ENCODE measurements at regions not wholly inside any gene's neighbourhood (a gene's known extent, or its start where the extent isn't known, plus 50 kb on each side); places are given as distances from the start of the nearest gene placed in this dataset.

- TF ChIP-seq, protein P1, sequence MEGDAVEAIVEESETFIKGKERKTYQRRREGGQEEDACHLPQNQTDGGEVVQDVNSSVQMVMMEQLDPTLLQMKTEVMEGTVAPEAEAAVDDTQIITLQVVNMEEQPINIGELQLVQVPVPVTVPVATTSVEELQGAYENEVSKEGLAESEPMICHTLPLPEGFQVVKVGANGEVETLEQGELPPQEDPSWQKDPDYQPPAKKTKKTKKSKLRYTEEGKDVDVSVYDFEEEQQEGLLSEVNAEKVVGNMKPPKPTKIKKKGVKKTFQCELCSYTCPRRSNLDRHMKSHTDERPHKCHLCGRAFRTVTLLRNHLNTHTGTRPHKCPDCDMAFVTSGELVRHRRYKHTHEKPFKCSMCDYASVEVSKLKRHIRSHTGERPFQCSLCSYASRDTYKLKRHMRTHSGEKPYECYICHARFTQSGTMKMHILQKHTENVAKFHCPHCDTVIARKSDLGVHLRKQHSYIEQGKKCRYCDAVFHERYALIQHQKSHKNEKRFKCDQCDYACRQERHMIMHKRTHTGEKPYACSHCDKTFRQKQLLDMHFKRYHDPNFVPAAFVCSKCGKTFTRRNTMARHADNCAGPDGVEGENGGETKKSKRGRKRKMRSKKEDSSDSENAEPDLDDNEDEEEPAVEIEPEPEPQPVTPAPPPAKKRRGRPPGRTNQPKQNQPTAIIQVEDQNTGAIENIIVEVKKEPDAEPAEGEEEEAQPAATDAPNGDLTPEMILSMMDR (IDR thresholded peaks at IDR 0.05 in 4 of 5, conservative IDR thresholded peaks at IDR 0.05 in 1 of 5): no peak
- no peak for TF ChIP-seq POLR2A (IDR thresholded peaks at IDR 0.05)
These were observed 574.6 kb downstream of the AACS start for GRCh38 chr12:125639826-125640225.

Measured in gastrocnemius medialis (tissue), 4 donors.